ENCODE measurements at regions not wholly inside any gene's neighbourhood (a gene's known extent, or its start where the extent isn't known, plus 50 kb on each side); places are given as distances from the start of the nearest gene placed in this dataset.

DNA sequence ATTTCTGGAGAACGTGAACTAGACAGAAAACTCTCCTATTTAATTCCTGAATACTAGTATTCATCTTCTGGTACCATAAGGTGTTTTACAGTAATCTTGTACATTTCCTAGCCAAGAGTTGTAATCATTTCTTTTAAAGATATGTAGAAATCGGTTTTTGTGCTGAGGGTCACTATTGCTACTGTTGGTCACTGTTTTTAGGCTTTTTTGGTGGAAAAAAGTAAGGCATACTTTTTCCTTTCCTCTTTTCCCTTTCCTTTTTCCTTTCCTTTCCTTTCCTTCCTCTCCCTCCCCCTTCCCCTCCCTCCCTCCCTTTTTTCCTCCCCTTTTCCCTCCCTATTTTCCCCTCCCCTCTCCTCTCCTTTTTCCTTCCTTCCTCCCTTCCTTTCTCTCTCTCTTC is 706.4 kb upstream of the GOT2 start:
- in situ Hi-C loops (cut with MboI; ENCODE audit: low pct_ligation_motif_present in 1 of 4, low pct_unique_long_range_greater_than_20kb in 1 of 4, low sequenced_read_pairs in 3 of 4) (no loop called here), intact Hi-C loops (cut with DNase I; ENCODE audit: low total_unique reads) (no loop called here)
- no peak for TF ChIP-seq POLR2A (IDR thresholded peaks at IDR 0.05)
- TF ChIP-seq, protein P1, sequence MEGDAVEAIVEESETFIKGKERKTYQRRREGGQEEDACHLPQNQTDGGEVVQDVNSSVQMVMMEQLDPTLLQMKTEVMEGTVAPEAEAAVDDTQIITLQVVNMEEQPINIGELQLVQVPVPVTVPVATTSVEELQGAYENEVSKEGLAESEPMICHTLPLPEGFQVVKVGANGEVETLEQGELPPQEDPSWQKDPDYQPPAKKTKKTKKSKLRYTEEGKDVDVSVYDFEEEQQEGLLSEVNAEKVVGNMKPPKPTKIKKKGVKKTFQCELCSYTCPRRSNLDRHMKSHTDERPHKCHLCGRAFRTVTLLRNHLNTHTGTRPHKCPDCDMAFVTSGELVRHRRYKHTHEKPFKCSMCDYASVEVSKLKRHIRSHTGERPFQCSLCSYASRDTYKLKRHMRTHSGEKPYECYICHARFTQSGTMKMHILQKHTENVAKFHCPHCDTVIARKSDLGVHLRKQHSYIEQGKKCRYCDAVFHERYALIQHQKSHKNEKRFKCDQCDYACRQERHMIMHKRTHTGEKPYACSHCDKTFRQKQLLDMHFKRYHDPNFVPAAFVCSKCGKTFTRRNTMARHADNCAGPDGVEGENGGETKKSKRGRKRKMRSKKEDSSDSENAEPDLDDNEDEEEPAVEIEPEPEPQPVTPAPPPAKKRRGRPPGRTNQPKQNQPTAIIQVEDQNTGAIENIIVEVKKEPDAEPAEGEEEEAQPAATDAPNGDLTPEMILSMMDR (IDR thresholded peaks at IDR 0.05) = no peak
- no peak for TF ChIP-seq EP300 (IDR thresholded peaks at IDR 0.05; ENCODE audit: low read depth)
- TF ChIP-seq POLR2AphosphoS5 (IDR thresholded peaks at IDR 0.05) = no peak
- 66 to 67% methylated on average over 2 of the region's 2 CpGs for WGBS, 2 donors (ENCODE audit: low coverage in 1 of 2)
- Histone ChIP-seq H3K27me3 (no peaks in the 10 kb centered on the region), H3K4me3 (no peak overlapping the region), H3K27ac (no peak overlapping the region), H3K9me3 (peaks cover 0 to 5% of the 10 kb centered on the region in 2 donors), H3K36me3 (no peaks in the 10 kb centered on the region), H3K4me1 (no peaks in the 10 kb centered on the region)
- no peak for DNase-seq

DNA sequence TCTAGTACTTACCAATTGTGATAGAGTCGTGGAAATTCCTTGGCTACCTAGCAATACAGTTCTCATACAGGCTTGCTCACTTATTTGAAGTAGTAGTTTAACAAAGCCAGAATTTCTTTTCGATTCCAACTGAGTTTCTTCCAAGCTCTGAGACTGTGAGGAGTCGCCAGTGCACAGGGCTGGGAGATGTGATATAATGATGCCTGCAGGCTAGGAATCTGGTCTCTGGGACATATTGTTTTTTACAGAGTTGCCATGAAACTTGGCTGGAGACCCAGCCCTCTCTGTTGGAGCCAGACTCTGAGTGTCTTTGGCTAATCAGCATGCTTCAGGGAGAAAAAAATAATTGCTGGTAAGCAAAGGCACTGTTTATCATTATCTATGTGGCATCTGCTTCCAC is 698.8 kb upstream of the GOT2 start:
- peaks cover 0 to 5% of the 10 kb centered on the region in 2 donors for H3K9me3 ChIP-seq
- no peak overlapping the region for H3K27ac ChIP-seq
- no peak overlapping the region for H3K4me3 ChIP-seq
- DNase-seq = no peak
- no peaks in the 10 kb centered on the region for H3K36me3 ChIP-seq
- in situ Hi-C loops (cut with MboI; ENCODE audit: low pct_ligation_motif_present in 1 of 4, low pct_unique_long_range_greater_than_20kb in 1 of 4, low sequenced_read_pairs in 3 of 4) = no loop called here
- intact Hi-C loops (cut with DNase I; ENCODE audit: low total_unique reads) = no loop called here
- H3K4me1 ChIP-seq = no peaks in the 10 kb centered on the region
- WGBS, 2 donors (ENCODE audit: low coverage in 1 of 2) = 47 to 50% methylated on average over 2 to 3 of the region's 3 CpGs
- TF ChIP-seq POLR2AphosphoS5 (IDR thresholded peaks at IDR 0.05) (no peak), POLR2A (IDR thresholded peaks at IDR 0.05) (no peak), EP300 (IDR thresholded peaks at IDR 0.05; ENCODE audit: low read depth) (no peak)
- TF ChIP-seq, protein P1 (IDR thresholded peaks at IDR 0.05) = no peak
- no peaks in the 10 kb centered on the region for H3K27me3 ChIP-seq

DNA sequence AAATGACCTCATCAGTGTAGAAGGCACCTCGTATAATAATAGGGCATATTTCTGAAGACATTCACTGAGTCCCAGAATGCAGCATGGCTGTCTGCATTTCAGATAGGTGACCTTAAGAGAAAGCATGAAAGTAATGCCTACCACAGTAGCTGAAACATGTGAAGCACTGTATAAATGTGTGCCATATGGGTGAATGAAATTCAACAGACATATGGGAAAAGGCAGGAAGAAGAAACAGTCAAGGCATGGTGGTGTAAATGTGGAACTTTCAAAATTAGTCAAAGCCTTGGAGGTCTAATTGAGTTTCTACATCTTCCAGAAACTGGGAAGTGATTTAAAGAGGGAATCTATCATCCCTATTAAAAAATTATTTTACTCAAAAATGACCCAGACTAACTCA is 698.2 kb upstream of the GOT2 start:
- TF ChIP-seq POLR2AphosphoS5 (IDR thresholded peaks at IDR 0.05) = no peak
- TF ChIP-seq EP300 (IDR thresholded peaks at IDR 0.05; ENCODE audit: low read depth) = no peak
- peaks cover 0 to 5% of the 10 kb centered on the region in 2 donors for H3K9me3 ChIP-seq
- H3K36me3 ChIP-seq = no peaks in the 10 kb centered on the region
- WGBS, 2 donors (ENCODE audit: low coverage in 1 of 2) = 67% methylated on average over 1 of the region's 1 CpG; no CpG with 5 or more reads in 1 of the 2 donors
- intact Hi-C loops (cut with DNase I; ENCODE audit: low total_unique reads) (no loop called here), in situ Hi-C loops (cut with MboI; ENCODE audit: low pct_ligation_motif_present in 1 of 4, low pct_unique_long_range_greater_than_20kb in 1 of 4, low sequenced_read_pairs in 3 of 4) (no loop called here)
- H3K27ac ChIP-seq = no peak overlapping the region
- no peaks in the 10 kb centered on the region for H3K4me1 ChIP-seq
- no peak for DNase-seq
- no peak overlapping the region for H3K4me3 ChIP-seq
- no peaks in the 10 kb centered on the region for H3K27me3 ChIP-seq

DNA sequence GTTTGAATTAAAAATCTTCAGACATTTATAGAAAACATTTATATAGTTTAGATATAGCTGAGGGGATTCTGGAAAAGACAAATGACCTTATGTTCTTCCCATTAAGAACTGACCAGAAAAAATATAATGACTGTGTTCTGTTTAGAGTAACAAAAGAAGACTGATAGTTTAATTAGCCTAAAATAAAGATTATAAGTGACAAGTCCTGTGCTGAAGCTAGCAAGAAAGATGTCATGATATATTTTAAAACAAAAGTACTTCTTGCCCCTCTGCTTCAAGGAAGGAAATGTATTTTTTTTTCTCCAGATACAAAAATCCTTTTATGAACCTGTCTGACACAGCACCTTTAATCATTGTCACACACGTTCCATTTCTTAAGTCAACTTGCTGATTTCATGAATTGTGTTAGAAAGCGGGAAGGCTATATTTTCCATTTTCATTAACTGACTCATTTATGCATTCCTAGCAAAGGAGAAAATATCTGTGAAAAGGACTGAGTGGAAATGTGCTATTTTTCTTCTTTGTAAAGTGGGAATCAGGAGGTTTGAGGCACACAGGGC is 690.7 kb upstream of the GOT2 start:
- Histone ChIP-seq H3K36me3 (no peaks in the 10 kb centered on the region), H3K4me1 (no peaks in the 10 kb centered on the region), H3K4me3 (no peak overlapping the region), H3K27ac (no peak overlapping the region), H3K9me3 (peaks cover 0 to 3% of the 10 kb centered on the region in 2 donors), H3K27me3 (no peaks in the 10 kb centered on the region)
- no peak for DNase-seq
- intact Hi-C loops (cut with DNase I; ENCODE audit: low total_unique reads) = no loop called here
- in situ Hi-C loops (cut with MboI; ENCODE audit: low pct_ligation_motif_present in 1 of 4, low pct_unique_long_range_greater_than_20kb in 1 of 4, low sequenced_read_pairs in 3 of 4) = no loop called here
- WGBS, 2 donors (ENCODE audit: low coverage in 1 of 2) = 27 to 55% methylated on average over 2 of the region's 2 CpGs
- TF ChIP-seq, protein P1 (IDR thresholded peaks at IDR 0.05) = no peak
- TF ChIP-seq POLR2AphosphoS5 (IDR thresholded peaks at IDR 0.05) = no peak
- no peak for TF ChIP-seq POLR2A (IDR thresholded peaks at IDR 0.05)
- no peak for TF ChIP-seq EP300 (IDR thresholded peaks at IDR 0.05; ENCODE audit: low read depth)
